ENCODE measurements at regions not wholly inside any gene's neighbourhood (a gene's known extent, or its start where the extent isn't known, plus 50 kb on each side); places are given as distances from the start of the nearest gene placed in this dataset.

- DNase-seq (ENCODE audit: low read depth) = peak; percentile 78
Observed at GRCh38 chr6:125598422-125598821, 151.0 kb upstream of the HEY2 start.

DNA sequence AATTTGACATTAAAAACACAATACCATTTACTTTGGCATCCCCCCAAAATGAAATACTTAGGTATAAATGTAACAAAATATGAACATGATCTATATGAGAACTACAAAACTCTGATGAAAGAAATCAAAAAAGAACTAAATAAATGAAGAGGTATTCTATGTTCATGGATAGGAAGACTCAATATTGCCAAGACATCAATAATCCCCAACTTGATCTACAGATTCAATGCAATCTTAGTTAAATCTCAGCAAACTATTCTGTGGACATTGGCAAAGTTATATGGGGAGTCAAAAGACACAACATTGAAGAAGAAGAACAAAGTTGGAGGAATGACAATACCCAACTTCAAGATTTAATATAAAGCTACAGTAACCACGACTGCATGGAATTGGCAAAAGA lies 145.2 kb upstream of the HEY2 start:
- TF ChIP-seq CTCF (conservative IDR thresholded peaks at IDR 0.05; ENCODE audit: control insufficient read depth, insufficient read depth, low read depth, low read length) = no peak
- DNase-seq (ENCODE audit: low read depth) = no peak
- H3K4me3 ChIP-seq (ENCODE audit: control insufficient read depth, low read depth, low read length) = no peak overlapping the region

More at GRCh38 chr6:125598422-125598821, 151.0 kb upstream of the HEY2 start:
- no peak for TF ChIP-seq CTCF (conservative IDR thresholded peaks at IDR 0.05; ENCODE audit: control insufficient read depth, insufficient read depth, low read depth, low read length)
- H3K4me3 ChIP-seq (ENCODE audit: control insufficient read depth, low read depth, low read length) = no peak overlapping the region

DNA sequence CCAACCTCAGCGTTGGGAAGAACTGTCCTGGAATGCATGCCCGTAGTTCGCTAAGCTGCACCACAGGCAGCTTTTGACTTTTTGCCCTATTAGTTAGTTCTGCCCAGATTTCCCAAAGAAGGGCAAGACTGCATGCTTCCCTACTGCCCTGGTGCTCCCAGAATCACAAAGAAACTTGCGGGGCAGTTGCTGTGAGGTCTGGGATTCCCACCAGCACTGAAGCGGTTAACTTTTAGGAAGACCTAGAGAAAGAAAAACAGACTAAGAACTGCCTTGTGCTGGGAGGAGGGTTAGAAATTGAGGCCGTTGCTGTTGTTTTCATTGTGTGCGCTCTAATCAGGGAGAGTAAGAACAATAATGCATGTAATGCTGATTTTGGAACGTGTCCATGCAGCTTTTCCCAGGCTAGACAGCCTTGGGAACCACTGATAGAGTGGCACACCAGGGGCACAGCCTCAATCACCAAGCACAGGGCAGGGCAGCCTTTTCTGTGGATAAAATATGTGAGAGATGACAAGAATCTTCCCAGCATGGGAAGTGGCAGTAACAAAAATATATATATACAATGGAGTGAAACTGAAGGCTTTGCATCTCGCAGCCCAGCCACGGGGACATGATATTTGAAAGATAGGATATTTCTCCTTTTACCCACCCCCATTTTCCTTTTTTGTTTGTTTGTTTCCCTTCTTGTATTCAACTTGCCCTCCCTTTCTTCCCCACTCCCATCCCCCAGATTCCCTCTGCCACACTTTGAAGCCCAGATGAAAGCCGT lies 137.7 kb upstream of the HEY2 start:
- no peak for TF ChIP-seq CTCF (conservative IDR thresholded peaks at IDR 0.05; ENCODE audit: control insufficient read depth, insufficient read depth, low read depth, low read length)
- DNase-seq (ENCODE audit: low read depth) = no peak
- H3K4me3 ChIP-seq (ENCODE audit: control insufficient read depth, low read depth, low read length) = no peak overlapping the region

DNA sequence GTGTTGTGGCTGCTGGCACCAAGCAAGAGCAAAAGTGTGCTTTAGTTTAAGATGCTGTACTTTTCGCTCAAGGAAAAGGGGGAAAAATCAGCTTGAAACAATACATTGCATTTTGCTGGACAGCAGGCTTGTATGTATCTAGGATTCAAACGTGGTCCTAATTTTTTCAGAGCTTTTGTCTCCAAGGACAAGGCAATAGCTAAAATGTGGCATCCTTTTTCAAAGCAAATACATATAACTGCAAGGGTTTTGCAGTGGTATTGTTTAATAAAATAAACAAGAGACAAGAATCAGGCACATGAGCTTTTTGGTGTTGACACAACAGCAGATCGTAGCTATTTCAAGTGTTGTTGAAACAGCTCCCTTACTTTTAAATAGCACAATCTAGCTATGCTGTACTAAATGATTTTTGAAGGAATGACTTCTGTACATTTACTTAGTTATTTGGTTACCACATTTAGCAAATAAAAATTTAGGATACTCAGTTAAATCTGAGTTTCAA lies 137.0 kb upstream of the HEY2 start:
- H3K4me3 ChIP-seq (ENCODE audit: control insufficient read depth, low read depth, low read length) = no peak overlapping the region
- TF ChIP-seq CTCF (conservative IDR thresholded peaks at IDR 0.05; ENCODE audit: control insufficient read depth, insufficient read depth, low read depth, low read length) = no peak
- no peak for DNase-seq (ENCODE audit: low read depth)

GRCh38 chr6:125618629-125619028 lies 130.8 kb upstream of the HEY2 start:
- DNase-seq (ENCODE audit: low read depth) = no peak
- H3K4me3 ChIP-seq (ENCODE audit: control insufficient read depth, low read depth, low read length) = no peak overlapping the region
- no peak for TF ChIP-seq CTCF (conservative IDR thresholded peaks at IDR 0.05; ENCODE audit: control insufficient read depth, insufficient read depth, low read depth, low read length)

DNA sequence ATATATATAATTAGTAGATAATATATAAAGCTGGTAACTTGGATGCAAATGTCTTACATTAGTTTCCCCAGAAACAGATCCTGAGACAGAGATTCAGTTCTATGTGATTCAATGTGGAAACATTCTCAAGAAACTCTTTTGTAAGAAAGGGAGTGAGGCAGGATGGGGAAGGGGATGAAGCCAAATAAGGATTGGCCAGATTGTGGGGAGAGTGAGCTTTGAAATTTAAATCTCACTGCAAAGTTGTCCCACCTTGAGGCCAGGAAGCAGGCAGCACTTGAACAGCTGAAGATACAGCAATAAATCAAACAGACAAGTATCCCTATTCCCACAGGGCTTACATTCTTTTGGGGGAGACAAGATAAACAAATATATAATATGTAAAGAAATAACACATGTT lies 126.3 kb upstream of the HEY2 start:
- no peak for TF ChIP-seq CTCF (conservative IDR thresholded peaks at IDR 0.05; ENCODE audit: control insufficient read depth, insufficient read depth, low read depth, low read length)
- no peak for DNase-seq (ENCODE audit: low read depth)
- H3K4me3 ChIP-seq (ENCODE audit: control insufficient read depth, low read depth, low read length) = no peak overlapping the region

Data from fibroblast of mammary gland (primary cell).